CD14-positive monocyte (primary cell): ENCODE measurements at regions not wholly inside any gene's neighbourhood (a gene's known extent, or its start where the extent isn't known, plus 50 kb on each side); places are given as distances from the start of the nearest gene placed in this dataset.

Experiments used
- DNase-seq, 3 donors: peaks; one replicate each; pipeline ENCODE4 v3.0.0-alpha.2; 2011 to 2022
- H2AFZ ChIP-seq: 2 replicates; pipeline ENCODE4 v1.6.0; 2012; ENCODE audit warnings: mild to moderate bottlenecking, low read depth, low read length, inconsistent platforms; ENCODE audit not compliant: insufficient read depth, poor library complexity, severe bottlenecking
- H3K27ac ChIP-seq, 2 donors: 1 replicate in 1 of 2; 2 replicates in 1 of 2; pipeline ENCODE4 v1.5.1; 2012 to 2013; ENCODE audit warnings: low read length in 2 of 2, control low read depth in 1 of 2, inconsistent platforms in 1 of 2, low read depth in 1 of 2, mild to moderate bottlenecking in 1 of 2
- H3K27me3 ChIP-seq, 2 donors: one replicate each; pipeline versions ENCODE4 v1.6.0 to v1.6.1; 2011 to 2013; ENCODE audit warnings: low read length in 2 of 2; ENCODE audit not compliant: control insufficient read depth in 2 of 2, insufficient read depth in 2 of 2
- H3K36me3 ChIP-seq, 2 donors: replicated peaks in 1 of 2; 1 replicate in 1 of 2; 2 replicates in 1 of 2; pipeline versions ENCODE4 v1.5.1 to v1.6.1; 2012 to 2013; ENCODE audit warnings: low read length in 2 of 2, control low read depth in 1 of 2, inconsistent platforms in 1 of 2, mild to moderate bottlenecking in 1 of 2; ENCODE audit not compliant: insufficient read depth in 2 of 2, control insufficient read depth in 1 of 2
- H3K4me1 ChIP-seq, 2 donors: 1 replicate in 1 of 2; 2 replicates in 1 of 2; pipeline versions ENCODE4 v1.5.1 to v1.6.1; 2012 to 2013; ENCODE audit warnings: low read length in 2 of 2, control low read depth in 1 of 2, inconsistent platforms in 1 of 2, mild to moderate bottlenecking in 1 of 2, moderate library complexity in 1 of 2; ENCODE audit not compliant: insufficient read depth in 2 of 2, control insufficient read depth in 1 of 2
- H3K4me2 ChIP-seq: replicated peaks from 2 replicates; pipeline ENCODE3; 2012; ENCODE audit warnings: low read length, moderate library complexity, mild to moderate bottlenecking; ENCODE audit not compliant: poor library complexity, severe bottlenecking; ENCODE audit errors: extremely low read depth
- H3K4me3 ChIP-seq, 3 experiments: fragments of 200-600 bp in 1 of 3; sonication (generic) in 1 of 3; replicated peaks in 1 of 3; 1 replicate in 2 of 3; 2 replicates in 1 of 3; pipeline ENCODE4 v1.5.1; 2011 to 2013; ENCODE audit warnings: low read length in 3 of 3, mild to moderate bottlenecking in 3 of 3, control low read depth in 2 of 3, low read depth in 2 of 3, inconsistent platforms in 1 of 3, moderate library complexity in 1 of 3
- H3K79me2 ChIP-seq: 2 replicates; pipeline ENCODE4 v1.6.0; 2012; ENCODE audit warnings: mild to moderate bottlenecking, control low read depth, inconsistent platforms, low read length, moderate library complexity; ENCODE audit not compliant: insufficient read depth
- H3K9ac ChIP-seq: 2 replicates; pipeline ENCODE4 v1.6.0; 2017; ENCODE audit warnings: low read length, mild to moderate bottlenecking; ENCODE audit not compliant: insufficient read depth, poor library complexity, severe bottlenecking
- H3K9me3 ChIP-seq, 2 donors: replicated peaks in 1 of 2; 1 replicate in 1 of 2; 2 replicates in 1 of 2; pipeline versions ENCODE4 v1.5.1 to v1.6.1; 2012 to 2013; ENCODE audit warnings: low read length in 2 of 2, control low read depth in 1 of 2; ENCODE audit not compliant: control insufficient read depth in 1 of 2, insufficient read depth in 1 of 2
- H4K20me1 ChIP-seq: 2 replicates; pipeline ENCODE4 v1.6.0; 2012; ENCODE audit warnings: mild to moderate bottlenecking, low read length, control low read depth, moderate library complexity; ENCODE audit not compliant: insufficient read depth
- H3K27ac Mint-ChIP-seq, 7 donors: one replicate each; pipeline ENCODE4 v1.8.0; 2020; ENCODE audit warnings: mild to moderate bottlenecking in 7 of 7, mixed read lengths in 7 of 7, moderate library complexity in 6 of 7, inconsistent platforms in 2 of 7
- H3K27me3 Mint-ChIP-seq, 3 donors: one replicate each; pipeline ENCODE4 v1.8.0; 2021 to 2022; ENCODE audit warnings: low read depth in 3 of 3, mild to moderate bottlenecking in 3 of 3, mixed read lengths in 3 of 3, moderate library complexity in 3 of 3, inconsistent platforms in 1 of 3
- H3K36me3 Mint-ChIP-seq, 2 donors: one replicate each; pipeline ENCODE4 v1.8.0; 2020; ENCODE audit warnings: mixed read lengths in 2 of 2, inconsistent platforms in 1 of 2, mild to moderate bottlenecking in 1 of 2
- H3K4me1 Mint-ChIP-seq: one replicate; pipeline ENCODE4 v1.8.0; 2020; ENCODE audit warnings: mild to moderate bottlenecking, mixed read lengths
- H3K4me3 Mint-ChIP-seq, 2 donors: one replicate each; pipeline ENCODE4 v1.8.0; 2020; ENCODE audit warnings: mild to moderate bottlenecking in 2 of 2, mixed read lengths in 2 of 2, moderate library complexity in 1 of 2
- H3K9me3 Mint-ChIP-seq, 7 donors: one replicate each; pipeline ENCODE4 v1.8.0; 2020 to 2022; ENCODE audit warnings: mixed read lengths in 7 of 7, mild to moderate bottlenecking in 6 of 7, moderate library complexity in 6 of 7, inconsistent platforms in 2 of 7
- WGBS: methylation state at CpG from one replicate; pipeline ENCODE4 v1.1.5; 2013; ENCODE audit warnings: missing lambda C conversion rate; ENCODE audit not compliant: insufficient coverage; 5-methylcytosine and 5-hydroxymethylcytosine counted together
- intact Hi-C, 2 donors: fragments of 100-400 bp; cut with micrococcal nuclease; formaldehyde crosslinking; loops; one replicate each; pipeline versions ENCODE4 v1.15.0 to v1.15.1; 2023
- TF ChIP-seq, protein P1 (sequence below): fragments of 200-600 bp; IDR thresholded peaks from one replicate; pipeline ENCODE4 v1.8.0; 2022; ENCODE audit warnings: antibody characterized with exemption, mild to moderate bottlenecking

DNA sequence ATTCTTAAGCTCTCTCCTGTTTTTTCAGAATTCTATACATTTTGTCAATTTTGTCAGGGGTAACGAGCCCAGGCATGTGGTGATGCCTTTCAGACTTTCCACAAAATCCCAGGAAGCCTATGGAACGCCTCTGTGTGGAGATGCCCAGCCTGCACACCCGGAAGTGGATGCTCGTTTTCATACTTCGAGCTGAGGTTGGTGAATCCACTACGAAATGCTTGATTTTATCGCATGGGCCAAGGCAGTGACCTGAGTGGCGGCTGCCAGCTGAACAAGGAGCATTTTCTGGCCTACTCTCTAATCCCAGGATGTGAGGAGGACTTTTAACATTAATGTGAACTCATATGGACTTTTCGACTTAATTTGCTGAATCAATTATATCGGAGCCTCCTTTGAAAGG, 426.7 kb upstream of the B3GAT1 start:
- peaks cover 0 to 5% (median 0%) of the 10 kb centered on the region in 7 donors for H3K9me3 Mint-ChIP-seq
- H3K4me1 ChIP-seq = no peaks in the 10 kb centered on the region
- no peak overlapping the region for H3K9ac ChIP-seq
- no peak overlapping the region for H3K27ac ChIP-seq
- no peak overlapping the region for H3K27ac Mint-ChIP-seq
- H3K36me3 Mint-ChIP-seq = no peaks in the 10 kb centered on the region
- no peaks in the 10 kb centered on the region for H3K4me1 Mint-ChIP-seq
- H3K27me3 ChIP-seq = no peaks in the 10 kb centered on the region
- intact Hi-C loops = no loop called here
- H3K4me3 ChIP-seq = no peak overlapping the region
- no peak overlapping the region for H3K4me2 ChIP-seq
- DNase-seq = no peak
- peaks cover 0 to 2% (median 1%) of the 10 kb centered on the region in 3 donors for H3K27me3 Mint-ChIP-seq
- H3K4me3 Mint-ChIP-seq = no peak overlapping the region
- whole genome bisulfite sequencing = 78% methylated on average over 4 of the region's 10 CpGs
- no peak overlapping the region for H2AFZ ChIP-seq
- TF ChIP-seq, protein P1, sequence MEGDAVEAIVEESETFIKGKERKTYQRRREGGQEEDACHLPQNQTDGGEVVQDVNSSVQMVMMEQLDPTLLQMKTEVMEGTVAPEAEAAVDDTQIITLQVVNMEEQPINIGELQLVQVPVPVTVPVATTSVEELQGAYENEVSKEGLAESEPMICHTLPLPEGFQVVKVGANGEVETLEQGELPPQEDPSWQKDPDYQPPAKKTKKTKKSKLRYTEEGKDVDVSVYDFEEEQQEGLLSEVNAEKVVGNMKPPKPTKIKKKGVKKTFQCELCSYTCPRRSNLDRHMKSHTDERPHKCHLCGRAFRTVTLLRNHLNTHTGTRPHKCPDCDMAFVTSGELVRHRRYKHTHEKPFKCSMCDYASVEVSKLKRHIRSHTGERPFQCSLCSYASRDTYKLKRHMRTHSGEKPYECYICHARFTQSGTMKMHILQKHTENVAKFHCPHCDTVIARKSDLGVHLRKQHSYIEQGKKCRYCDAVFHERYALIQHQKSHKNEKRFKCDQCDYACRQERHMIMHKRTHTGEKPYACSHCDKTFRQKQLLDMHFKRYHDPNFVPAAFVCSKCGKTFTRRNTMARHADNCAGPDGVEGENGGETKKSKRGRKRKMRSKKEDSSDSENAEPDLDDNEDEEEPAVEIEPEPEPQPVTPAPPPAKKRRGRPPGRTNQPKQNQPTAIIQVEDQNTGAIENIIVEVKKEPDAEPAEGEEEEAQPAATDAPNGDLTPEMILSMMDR = no peak
- no peaks in the 10 kb centered on the region for H3K36me3 ChIP-seq
- no peaks in the 10 kb centered on the region for H4K20me1 ChIP-seq
- no peaks in the 10 kb centered on the region for H3K79me2 ChIP-seq
- no peaks in the 10 kb centered on the region for H3K9me3 ChIP-seq

DNA sequence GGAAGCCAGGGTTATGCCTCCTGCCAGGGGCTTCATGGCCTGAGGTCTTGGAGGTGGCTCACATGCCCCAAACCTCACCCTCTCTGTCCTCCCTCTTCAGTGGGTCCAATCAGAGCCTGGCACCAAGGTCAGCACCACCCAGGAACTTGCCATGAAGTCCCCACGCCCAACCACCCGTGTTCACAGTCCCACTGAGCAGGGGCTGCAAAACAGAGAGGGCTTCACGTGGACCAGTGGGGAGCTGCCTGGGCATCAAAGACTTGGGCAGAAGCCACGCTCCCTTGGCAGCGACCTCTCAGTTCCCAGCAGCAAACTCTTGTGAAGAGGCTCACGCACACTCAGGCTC, 425.8 kb upstream of the B3GAT1 start:
- WGBS = 85% methylated on average over 3 of the region's 6 CpGs
- no peak overlapping the region for H2AFZ ChIP-seq
- H3K27ac ChIP-seq = no peak overlapping the region
- Mint-ChIP-seq H3K27me3 (peaks cover 0 to 2% (median 1%) of the 10 kb centered on the region in 3 donors), H3K36me3 (no peaks in the 10 kb centered on the region), H3K4me3 (no peak overlapping the region), H3K4me1 (no peaks in the 10 kb centered on the region), H3K27ac (no peak overlapping the region), H3K9me3 (peaks cover 0 to 5% (median 0%) of the 10 kb centered on the region in 7 donors)
- H3K9me3 ChIP-seq = no peaks in the 10 kb centered on the region
- H3K4me2 ChIP-seq = no peak overlapping the region
- H3K9ac ChIP-seq = no peak overlapping the region
- H3K79me2 ChIP-seq = no peaks in the 10 kb centered on the region
- no peak for DNase-seq
- H3K27me3 ChIP-seq = no peaks in the 10 kb centered on the region
- intact Hi-C loops = no loop called here
- TF ChIP-seq, protein P1 = no peak
- H4K20me1 ChIP-seq = no peaks in the 10 kb centered on the region
- H3K36me3 ChIP-seq = no peaks in the 10 kb centered on the region
- no peak overlapping the region for H3K4me3 ChIP-seq
- no peaks in the 10 kb centered on the region for H3K4me1 ChIP-seq
